GM18951 (cell line): ENCODE measurements at regions not wholly inside any gene's neighbourhood (a gene's known extent, or its start where the extent isn't known, plus 50 kb on each side); places are given as distances from the start of the nearest gene placed in this dataset.

Source experiments
- POLR2A ChIP-seq: IDR thresholded peaks from 4 replicates; pipeline ENCODE4 v1.6.1; 2011; ENCODE audit warnings: mild to moderate bottlenecking; ENCODE audit not compliant: insufficient read length, insufficient read depth; ENCODE audit errors: extremely low read depth
- in situ Hi-C: fragments of 300-500 bp; cut with MboI; formaldehyde crosslinking; loops from one replicate; pipeline ENCODE4 v1.12.0; 2022; ENCODE audit warnings: low sequenced_read_pairs, mixed read lengths, inconsistent platforms; ENCODE audit not compliant: unreplicated experiment

- in situ Hi-C loops, result no loop called here
- TF ChIP-seq POLR2A, result no peak
Measured at GRCh38 chr1:95671098-95671497, 437.1 kb downstream of the RWDD3 start.

- no peak for TF ChIP-seq POLR2A
- in situ Hi-C loops, result no loop called here
Measured at GRCh38 chr1:95679262-95679661, 445.3 kb downstream of the RWDD3 start.

GRCh38 chr1:95685081-95685480 is 451.1 kb downstream of the RWDD3 start:
- no peak for TF ChIP-seq POLR2A
- in situ Hi-C loops, result no loop called here

GRCh38 chr1:95686217-95686616 is 452.2 kb downstream of the RWDD3 start:
- in situ Hi-C loops, result no loop called here
- TF ChIP-seq POLR2A, result no peak

- TF ChIP-seq POLR2A, result no peak
- in situ Hi-C loops, result no loop called here
Measured at GRCh38 chr1:95699149-95699953, 465.3 kb downstream of the RWDD3 start.

GRCh38 chr1:95701450-95702173 is 467.6 kb downstream of the RWDD3 start:
- in situ Hi-C loops, result no loop called here

GRCh38 chr1:95703046-95703445 is 469.0 kb downstream of the RWDD3 start:
- in situ Hi-C loops, result no loop called here
- no peak for TF ChIP-seq POLR2A

More at GRCh38 chr1:95701450-95702173, 467.6 kb downstream of the RWDD3 start:
- no peak for TF ChIP-seq POLR2A

GRCh38 chr1:95716097-95716496 is 482.1 kb downstream of the RWDD3 start:
- no peak for TF ChIP-seq POLR2A
- in situ Hi-C loops, result no loop called here

GRCh38 chr1:95716550-95716949 is 482.5 kb downstream of the RWDD3 start:
- no peak for TF ChIP-seq POLR2A
- in situ Hi-C loops, result no loop called here

- in situ Hi-C loops, result no loop called here
- TF ChIP-seq POLR2A, result no peak
Measured at GRCh38 chr1:95723346-95723745, 489.3 kb downstream of the RWDD3 start.

- no peak for TF ChIP-seq POLR2A
- in situ Hi-C loops, result no loop called here
Measured at GRCh38 chr1:95728841-95729240, 494.8 kb downstream of the RWDD3 start.

- TF ChIP-seq POLR2A, result no peak
- in situ Hi-C loops, result no loop called here
Measured at GRCh38 chr1:95730986-95731385, 497.0 kb downstream of the RWDD3 start.

GRCh38 chr1:95731466-95731865 is 497.5 kb downstream of the RWDD3 start:
- in situ Hi-C loops, result no loop called here
- TF ChIP-seq POLR2A, result no peak

- TF ChIP-seq POLR2A, result no peak
- in situ Hi-C loops, result no loop called here
Measured at GRCh38 chr1:95733031-95733430, 499.0 kb downstream of the RWDD3 start.

- no peak for TF ChIP-seq POLR2A
- in situ Hi-C loops, result no loop called here
Measured at GRCh38 chr1:95733671-95734070, 499.7 kb downstream of the RWDD3 start.
